Immature natural killer cell (primary cell): ENCODE measurements at regions not wholly inside any gene's neighbourhood (a gene's known extent, or its start where the extent isn't known, plus 50 kb on each side); places are given as distances from the start of the nearest gene placed in this dataset.

Experiments
- DNase-seq, 3 donors: peaks; one replicate each; pipeline ENCODE4 v3.0.0; 2022; ENCODE audit warnings: mixed read lengths in 1 of 3
- H3K27ac Mint-ChIP-seq, 6 donors: one replicate each; pipeline ENCODE4 v1.8.0; 2020; ENCODE audit warnings: mixed read lengths in 6 of 6, mild to moderate bottlenecking in 5 of 6, inconsistent platforms in 4 of 6, moderate library complexity in 3 of 6
- H3K27me3 Mint-ChIP-seq, 3 donors: one replicate each; pipeline ENCODE4 v1.8.0; 2020 to 2021; ENCODE audit warnings: low read depth in 3 of 3, mild to moderate bottlenecking in 3 of 3, mixed read lengths in 3 of 3, moderate library complexity in 3 of 3, inconsistent platforms in 1 of 3
- H3K36me3 Mint-ChIP-seq, 3 donors: one replicate each; pipeline ENCODE4 v1.8.0; 2020; ENCODE audit warnings: mixed read lengths in 3 of 3, inconsistent platforms in 2 of 3, mild to moderate bottlenecking in 2 of 3
- H3K4me1 Mint-ChIP-seq, 2 donors: one replicate each; pipeline ENCODE4 v1.8.0; 2020; ENCODE audit warnings: inconsistent platforms in 2 of 2, mild to moderate bottlenecking in 2 of 2, mixed read lengths in 2 of 2, moderate library complexity in 1 of 2
- H3K4me3 Mint-ChIP-seq, 5 donors: one replicate each; pipeline ENCODE4 v1.8.0; 2020; ENCODE audit warnings: mild to moderate bottlenecking in 5 of 5, mixed read lengths in 5 of 5, inconsistent platforms in 3 of 5, moderate library complexity in 3 of 5
- H3K9me3 Mint-ChIP-seq, 6 donors: one replicate each; pipeline ENCODE4 v1.8.0; 2020; ENCODE audit warnings: mild to moderate bottlenecking in 6 of 6, mixed read lengths in 6 of 6, inconsistent platforms in 4 of 6, moderate library complexity in 3 of 6

DNA sequence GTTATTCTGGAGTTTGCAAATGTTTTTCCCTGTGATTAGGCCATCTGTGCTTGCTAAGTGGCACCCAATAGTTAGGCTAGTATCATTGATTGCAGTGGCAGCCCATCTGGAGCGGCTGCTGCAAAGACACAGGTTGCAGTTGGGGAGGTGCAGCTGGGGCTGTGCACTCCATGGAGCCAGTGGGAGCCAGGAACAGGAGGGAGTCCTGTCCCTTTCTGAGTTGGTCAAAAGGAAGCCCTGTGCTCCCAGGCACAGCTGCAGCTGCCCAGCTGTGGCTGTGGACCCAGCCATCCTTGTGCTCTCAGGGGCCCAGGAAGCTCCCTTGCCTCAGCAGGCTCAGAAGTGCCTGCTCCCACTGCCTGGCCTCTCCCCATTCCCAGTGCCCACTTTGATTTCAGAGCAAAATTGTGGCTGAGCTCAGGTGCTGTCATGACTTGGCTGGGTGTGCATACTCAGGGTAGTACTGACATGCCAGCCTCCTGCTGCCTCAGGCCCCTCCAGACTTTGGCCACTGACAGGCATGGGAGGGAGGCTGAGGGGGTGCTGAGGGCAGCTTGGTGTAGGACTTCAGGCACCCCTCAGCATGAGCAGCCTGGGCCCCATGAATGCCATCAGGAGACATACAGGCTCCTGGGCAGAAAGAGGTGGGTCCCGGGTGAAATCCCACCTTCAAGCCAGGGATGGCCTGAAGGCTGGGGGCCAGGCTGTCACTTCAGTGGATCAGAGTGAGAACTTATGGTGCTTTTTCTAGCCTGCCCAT lies 270.6 kb downstream of the PCDH20 start:
- Mint-ChIP-seq H3K27me3 (no peaks in the 10 kb centered on the region), H3K4me3 (no peak overlapping the region), H3K27ac (no peak overlapping the region), H3K4me1 (no peaks in the 10 kb centered on the region), H3K9me3 (peaks cover 11 to 38% (median 26%) of the 10 kb centered on the region in 6 donors), H3K36me3 (peaks cover 0 to 4% (median 0%) of the 10 kb centered on the region in 3 donors)
- no peak for DNase-seq

DNA sequence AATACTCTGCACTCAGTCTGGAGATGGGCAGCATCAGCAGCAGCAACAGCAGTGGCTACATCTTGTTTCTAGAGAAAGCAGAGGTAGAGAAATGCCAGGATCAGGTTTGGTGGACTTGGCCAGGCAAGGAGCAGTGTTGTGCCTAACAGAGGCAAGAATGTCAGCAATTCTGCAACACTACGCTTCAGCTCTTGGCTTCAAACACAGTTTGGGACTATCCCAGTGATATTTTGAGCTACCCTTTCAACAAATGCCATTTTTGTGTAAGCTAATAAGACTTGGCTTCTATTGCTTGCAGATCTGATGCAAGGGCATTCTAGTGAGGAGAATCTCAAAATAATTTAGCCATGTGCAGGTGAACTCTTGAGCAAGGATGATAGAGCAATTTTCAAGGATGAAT lies 271.3 kb downstream of the PCDH20 start:
- Mint-ChIP-seq H3K4me1 (no peaks in the 10 kb centered on the region), H3K27ac (no peak overlapping the region), H3K9me3 (peaks cover 11 to 38% (median 25%) of the 10 kb centered on the region in 6 donors), H3K27me3 (no peaks in the 10 kb centered on the region), H3K36me3 (peaks cover 0 to 4% (median 0%) of the 10 kb centered on the region in 3 donors), H3K4me3 (no peak overlapping the region)
- DNase-seq, result no peak

DNA sequence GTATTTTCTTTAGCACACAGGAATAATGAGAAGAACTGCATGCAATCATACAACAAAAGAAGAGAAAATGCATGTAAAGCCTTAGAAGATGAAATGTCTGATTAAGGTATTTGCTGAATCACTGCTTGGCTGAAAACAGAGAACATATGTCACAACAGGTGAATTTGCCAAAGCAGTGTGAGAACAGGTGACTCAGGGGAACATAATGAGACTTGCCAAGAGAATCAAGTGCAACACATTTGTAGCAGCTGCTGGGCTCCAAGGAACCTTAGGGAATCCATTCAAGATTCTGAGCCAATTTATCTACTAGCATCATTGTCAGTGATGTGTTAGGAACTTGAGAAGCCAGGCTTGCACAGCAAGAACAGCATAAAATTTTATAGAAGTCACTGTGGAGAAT lies 273.1 kb downstream of the PCDH20 start:
- Mint-ChIP-seq H3K27me3 (no peaks in the 10 kb centered on the region), H3K4me3 (no peak overlapping the region), H3K9me3 (peaks cover 9 to 32% (median 23%) of the 10 kb centered on the region in 6 donors), H3K4me1 (no peaks in the 10 kb centered on the region), H3K36me3 (peaks cover 0 to 4% (median 0%) of the 10 kb centered on the region in 3 donors), H3K27ac (no peak overlapping the region)
- no peak for DNase-seq

DNA sequence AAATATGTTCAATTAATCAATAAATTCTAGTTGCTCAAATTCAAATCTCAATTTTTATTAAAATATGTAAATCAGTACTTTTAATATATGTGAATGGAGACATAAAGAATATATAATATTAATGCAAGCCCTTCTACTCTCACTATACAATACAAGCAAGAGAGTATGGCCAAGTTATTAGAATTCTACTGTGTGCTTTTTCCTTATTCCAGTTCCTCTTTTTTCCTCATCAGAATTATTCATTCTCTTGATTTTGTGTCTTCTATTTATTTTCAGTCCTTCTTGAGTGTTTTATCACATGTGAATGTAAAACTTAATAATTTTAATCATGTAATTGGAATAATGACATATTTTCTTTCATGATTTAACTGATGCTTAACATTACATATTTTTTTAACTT lies 276.8 kb downstream of the PCDH20 start:
- no peaks in the 10 kb centered on the region for H3K27me3 Mint-ChIP-seq
- H3K9me3 Mint-ChIP-seq, result peaks cover 7 to 34% (median 15%) of the 10 kb centered on the region in 6 donors
- no peaks in the 10 kb centered on the region for H3K4me1 Mint-ChIP-seq
- no peak overlapping the region for H3K4me3 Mint-ChIP-seq
- no peak overlapping the region for H3K27ac Mint-ChIP-seq
- H3K36me3 Mint-ChIP-seq, result peaks cover 0 to 4% (median 0%) of the 10 kb centered on the region in 3 donors
- DNase-seq, result no peak

DNA sequence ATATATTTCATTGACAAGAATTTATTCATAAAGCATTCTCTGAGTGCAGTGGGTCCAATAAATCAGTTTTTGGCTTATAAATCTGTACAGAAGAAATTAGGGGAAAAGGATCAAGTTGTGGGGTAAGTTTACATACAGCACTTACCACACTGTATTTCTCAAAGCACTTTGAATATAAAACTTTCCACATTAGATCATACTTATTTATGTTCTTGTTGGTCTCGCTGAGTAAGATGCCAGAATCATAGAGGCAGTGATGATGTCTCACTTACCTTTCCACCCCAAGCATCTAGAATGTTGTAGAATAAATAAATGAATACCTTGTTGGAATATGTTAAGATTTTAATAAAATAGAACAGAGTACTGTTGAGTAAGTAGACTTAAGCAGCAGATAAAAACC lies 279.1 kb downstream of the PCDH20 start:
- no peak overlapping the region for H3K4me3 Mint-ChIP-seq

DNA sequence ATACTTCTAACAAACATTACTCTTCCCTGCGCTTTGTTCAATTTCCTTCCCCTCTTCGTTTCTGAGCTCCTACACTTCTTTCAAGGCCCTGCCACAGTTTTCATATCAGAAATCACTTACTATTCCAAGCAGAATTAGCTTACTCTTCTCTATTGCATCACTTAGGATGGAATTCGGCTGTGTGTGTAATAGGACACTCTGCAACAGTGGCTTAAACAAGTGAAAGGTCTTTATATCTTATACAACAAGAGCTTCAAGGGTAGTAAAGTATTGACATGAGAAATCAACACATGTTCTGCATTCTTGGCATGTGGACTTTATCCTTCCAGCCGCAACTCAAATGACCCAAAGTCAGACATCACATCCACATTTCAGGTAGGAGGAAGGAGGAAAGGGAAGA lies 279.6 kb downstream of the PCDH20 start:
- Mint-ChIP-seq H3K4me1 (no peaks in the 10 kb centered on the region), H3K27ac (no peak overlapping the region), H3K36me3 (no peaks in the 10 kb centered on the region), H3K4me3 (no peak overlapping the region), H3K27me3 (no peaks in the 10 kb centered on the region), H3K9me3 (peaks cover 0 to 21% (median 9%) of the 10 kb centered on the region in 6 donors)
- no peak for DNase-seq

More for the DNA sequence above, 279.1 kb downstream of the PCDH20 start:
- DNase-seq, result no peak
- Mint-ChIP-seq H3K4me1 (no peaks in the 10 kb centered on the region), H3K27me3 (no peaks in the 10 kb centered on the region), H3K36me3 (peaks cover 0 to under 1% (median 0%) of the 10 kb centered on the region in 3 donors), H3K9me3 (peaks cover 3 to 23% (median 9%) of the 10 kb centered on the region in 6 donors), H3K27ac (no peak overlapping the region)

DNA sequence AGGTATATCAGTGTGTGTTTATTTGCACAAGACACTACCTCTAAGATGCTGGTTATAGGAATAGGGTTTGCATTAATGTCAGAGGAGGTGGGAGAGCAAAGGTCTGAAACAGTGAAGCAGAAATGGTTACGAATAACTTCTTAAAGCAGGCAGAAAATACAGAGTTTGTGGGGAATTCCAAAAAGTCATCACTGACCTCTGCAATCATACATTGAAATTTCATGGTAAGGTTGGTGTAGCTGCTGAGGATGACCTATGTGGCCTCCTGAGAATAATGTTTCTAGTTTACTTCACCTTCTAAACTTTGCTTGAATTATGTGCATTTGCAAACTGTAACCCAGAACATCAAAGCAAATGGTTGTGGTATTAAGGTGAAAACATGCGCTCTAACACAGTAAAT lies 280.1 kb downstream of the PCDH20 start:
- no peaks in the 10 kb centered on the region for H3K4me1 Mint-ChIP-seq

DNA sequence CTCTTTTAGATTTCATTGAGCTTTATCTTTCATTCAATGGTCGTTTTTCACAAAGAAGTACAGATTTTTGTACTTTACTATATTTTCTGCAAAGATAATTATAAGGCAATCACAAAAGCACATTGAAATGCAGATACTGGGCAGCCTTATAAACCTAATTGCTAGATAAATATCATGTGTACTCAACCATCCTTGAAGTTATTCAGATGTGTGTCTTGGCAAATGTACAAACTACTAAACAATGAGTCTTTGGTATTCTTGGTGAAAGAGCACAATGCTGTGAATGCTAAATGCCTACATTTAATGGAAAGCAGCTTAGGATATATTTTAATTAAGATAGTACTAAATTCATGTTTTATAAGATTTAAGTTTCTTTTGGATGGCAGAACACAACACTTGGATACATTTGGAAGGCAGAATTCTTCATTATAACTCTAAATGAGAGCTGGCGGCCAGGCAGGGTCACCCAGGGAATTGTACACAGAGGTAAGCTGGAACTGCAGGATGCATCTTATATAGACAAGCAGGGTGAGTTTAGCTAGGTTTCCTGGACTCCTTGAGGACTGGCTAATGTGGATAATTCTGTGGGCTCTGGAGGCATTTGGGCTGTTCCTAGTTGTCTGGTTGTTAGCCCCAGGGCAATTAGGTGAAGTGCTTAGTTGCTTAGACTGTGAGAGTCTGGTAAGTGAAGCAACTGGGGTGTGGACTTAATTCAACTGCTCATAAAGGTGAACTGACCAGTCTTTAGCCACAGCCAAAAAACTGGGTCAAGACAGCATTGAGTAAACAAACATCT lies 286.6 kb downstream of the PCDH20 start:
- H3K9me3 Mint-ChIP-seq, result peaks cover 0 to 28% (median 11%) of the 10 kb centered on the region in 6 donors
- H3K27ac Mint-ChIP-seq, result no peak overlapping the region
- no peak overlapping the region for H3K4me3 Mint-ChIP-seq
- no peaks in the 10 kb centered on the region for H3K36me3 Mint-ChIP-seq
- peaks cover 0 to 1% (median 0%) of the 10 kb centered on the region in 3 donors for H3K27me3 Mint-ChIP-seq
- no peaks in the 10 kb centered on the region for H3K4me1 Mint-ChIP-seq
- DNase-seq, result no peak

More for the DNA sequence above, 280.1 kb downstream of the PCDH20 start:
- Mint-ChIP-seq H3K27ac (no peak overlapping the region), H3K27me3 (no peaks in the 10 kb centered on the region), H3K36me3 (no peaks in the 10 kb centered on the region), H3K9me3 (peaks cover 0 to 21% (median 9%) of the 10 kb centered on the region in 6 donors), H3K4me3 (no peak overlapping the region)
- no peak for DNase-seq

DNA sequence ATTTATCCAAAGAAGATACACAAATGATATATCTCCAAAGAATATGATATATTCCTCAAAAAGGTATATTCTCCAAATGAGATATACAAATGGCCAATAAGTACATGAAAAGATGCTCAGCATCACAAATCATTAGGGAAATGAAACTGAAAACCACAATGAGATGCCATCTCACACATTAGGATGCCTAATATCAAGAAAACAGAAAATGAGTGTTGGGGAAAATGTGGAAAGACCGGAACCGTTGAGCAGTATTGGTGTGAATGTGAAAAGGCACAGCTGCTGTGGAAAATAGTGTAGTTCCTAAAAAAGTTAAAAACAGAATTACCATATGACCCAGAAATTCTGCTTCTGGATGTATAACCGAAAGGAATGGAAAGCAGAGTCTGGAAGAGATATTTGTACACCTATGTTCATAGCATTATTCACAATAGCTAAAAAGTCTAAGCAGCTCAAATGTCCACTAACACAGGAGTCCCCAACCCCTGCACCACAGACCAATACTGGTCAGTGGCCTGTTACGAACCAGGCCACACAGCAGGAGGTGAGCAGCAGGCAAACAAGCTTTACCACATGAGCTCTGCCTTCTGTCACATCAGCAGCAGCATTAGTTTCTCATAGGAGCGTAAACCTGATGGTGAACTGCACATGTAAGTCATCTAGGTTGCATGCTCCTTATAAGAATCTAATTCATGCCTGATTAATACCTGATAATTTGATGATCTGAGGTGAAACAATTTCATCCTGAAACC lies 291.9 kb downstream of the PCDH20 start:
- Mint-ChIP-seq H3K4me1 (no peaks in the 10 kb centered on the region), H3K27ac (no peak overlapping the region), H3K9me3 (peaks cover 10 to 44% (median 15%) of the 10 kb centered on the region in 6 donors), H3K36me3 (no peaks in the 10 kb centered on the region), H3K4me3 (no peak overlapping the region), H3K27me3 (peaks cover 1 to 2% (median 2%) of the 10 kb centered on the region in 3 donors)
- DNase-seq, result no peak

DNA sequence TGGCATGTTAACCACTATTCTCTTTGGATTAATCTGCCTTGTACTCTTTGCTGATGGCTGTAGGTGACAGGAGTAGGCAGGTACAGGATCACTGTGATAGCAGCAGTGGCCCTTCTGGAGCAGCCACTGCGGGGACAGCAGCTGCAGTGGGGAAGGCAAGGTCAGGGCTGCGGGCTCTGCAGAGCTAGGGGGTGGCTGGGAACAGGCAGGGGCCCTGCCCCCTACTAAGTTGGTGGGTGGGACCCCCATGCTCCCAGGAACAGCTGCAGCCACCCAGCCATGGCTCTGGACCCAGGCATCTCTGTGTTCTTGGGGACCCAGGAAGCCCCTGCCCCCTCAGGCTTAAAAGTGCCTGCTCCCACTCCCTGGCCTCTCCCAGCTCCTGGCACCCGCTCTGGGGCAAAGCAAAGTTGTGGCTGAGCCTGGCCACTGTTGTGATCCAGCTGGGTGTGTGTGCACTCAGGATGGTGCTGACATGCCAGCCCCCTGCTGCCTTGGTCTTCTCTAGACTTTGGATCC lies 302.4 kb downstream of the PCDH20 start:
- Mint-ChIP-seq H3K4me3 (no peak overlapping the region), H3K9me3 (peaks cover 9 to 27% (median 18%) of the 10 kb centered on the region in 6 donors), H3K27me3 (peaks cover 0 to 3% (median 2%) of the 10 kb centered on the region in 3 donors), H3K27ac (no peak overlapping the region), H3K4me1 (no peaks in the 10 kb centered on the region), H3K36me3 (no peaks in the 10 kb centered on the region)
- no peak for DNase-seq

DNA sequence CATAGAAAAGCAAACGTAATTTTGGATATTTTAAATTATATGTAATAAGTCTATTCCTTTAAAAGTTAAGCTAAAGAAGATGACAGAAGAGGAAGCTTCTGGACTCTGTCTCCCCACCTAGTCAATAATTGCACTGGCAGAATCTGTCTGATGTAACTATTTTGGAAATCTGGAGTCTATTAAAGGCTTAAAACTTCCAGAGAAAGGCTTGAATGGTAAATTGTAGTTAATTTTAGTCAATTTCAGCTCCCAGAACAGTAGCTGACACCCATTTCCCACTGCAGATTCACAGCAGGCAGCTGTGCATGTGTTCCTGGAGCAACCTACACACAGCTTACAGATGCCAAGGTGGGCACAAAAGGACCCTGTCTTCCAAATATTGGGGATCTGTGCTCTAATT lies 304.1 kb downstream of the PCDH20 start:
- no peak overlapping the region for H3K27ac Mint-ChIP-seq
- H3K36me3 Mint-ChIP-seq, result no peaks in the 10 kb centered on the region
- DNase-seq, result no peak
- no peak overlapping the region for H3K4me3 Mint-ChIP-seq
- no peaks in the 10 kb centered on the region for H3K4me1 Mint-ChIP-seq
- peaks cover 9 to 32% (median 16%) of the 10 kb centered on the region in 6 donors for H3K9me3 Mint-ChIP-seq
- H3K27me3 Mint-ChIP-seq, result peaks cover 0 to 3% (median 0%) of the 10 kb centered on the region in 3 donors

DNA sequence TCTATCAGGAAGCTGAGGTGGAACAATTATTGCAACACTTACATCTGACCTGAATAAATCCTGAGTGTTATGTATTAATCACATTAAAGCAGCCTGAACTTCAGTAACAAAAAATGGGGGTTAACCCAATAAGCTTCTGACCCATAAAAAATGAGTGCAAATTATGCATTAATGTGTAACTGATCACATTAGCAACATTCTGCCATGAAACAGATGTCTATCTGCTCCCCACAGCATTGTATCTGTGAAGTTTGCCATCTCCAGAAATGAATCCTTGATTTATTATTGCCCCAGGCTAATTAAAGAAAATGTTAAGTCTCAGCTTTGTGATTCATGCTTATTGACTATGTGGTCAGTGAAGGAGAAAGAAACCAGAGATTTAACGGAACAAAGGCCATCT lies 304.9 kb downstream of the PCDH20 start:
- Mint-ChIP-seq H3K27ac (no peak overlapping the region), H3K4me1 (no peaks in the 10 kb centered on the region), H3K4me3 (no peak overlapping the region), H3K9me3 (peaks cover 9 to 26% (median 13%) of the 10 kb centered on the region in 6 donors), H3K27me3 (peaks cover 0 to 3% (median 0%) of the 10 kb centered on the region in 3 donors), H3K36me3 (no peaks in the 10 kb centered on the region)
- no peak for DNase-seq

DNA sequence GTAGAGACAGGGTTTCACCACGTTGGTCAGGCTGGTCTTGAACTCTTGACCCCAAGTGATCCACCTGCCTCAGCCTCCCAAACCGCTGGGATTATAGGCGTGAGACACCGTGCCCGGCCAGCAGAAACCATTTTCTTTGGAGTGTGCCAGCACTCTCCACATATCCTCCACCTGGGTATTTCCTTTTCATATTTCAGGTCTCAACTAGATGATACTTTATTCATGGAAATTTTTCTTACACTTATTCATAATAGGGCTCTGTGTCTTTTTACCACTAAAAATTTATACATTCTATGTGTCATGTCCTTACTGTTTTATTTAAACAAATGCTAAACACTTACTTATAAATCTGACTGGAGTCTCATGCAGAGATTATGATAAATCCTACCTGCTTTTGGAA lies 305.9 kb downstream of the PCDH20 start:
- no peak overlapping the region for H3K27ac Mint-ChIP-seq
- DNase-seq, result no peak
- H3K4me1 Mint-ChIP-seq, result no peaks in the 10 kb centered on the region
- peaks cover 0 to 2% (median 0%) of the 10 kb centered on the region in 3 donors for H3K27me3 Mint-ChIP-seq
- peaks cover 9 to 23% (median 13%) of the 10 kb centered on the region in 6 donors for H3K9me3 Mint-ChIP-seq
- H3K4me3 Mint-ChIP-seq, result no peak overlapping the region
- no peaks in the 10 kb centered on the region for H3K36me3 Mint-ChIP-seq
